Stimulated activated CD4-positive, alpha-beta T cell treated with anti-CD3 and anti-CD28 coated beads, Interleukin-1b, Interleukin-23, amount 100 ng/mL, for 24 hours (primary cell): ENCODE measurements at regions not wholly inside any gene's neighbourhood (a gene's known extent, or its start where the extent isn't known, plus 50 kb on each side); places are given as distances from the start of the nearest gene placed in this dataset.
A peak's percentile ranks its signal among the peaks of the same experiment; 100 is the strongest.

Experiments
- DNase-seq, 4 experiments: peaks; one replicate each; pipeline ENCODE4 v3.0.0-alpha.2; 2020; ENCODE audit warnings: low read depth in 4 of 4, low spot score in 1 of 4

- no peak for DNase-seq
These were observed 65.0 kb upstream of the POU2AF1 start for GRCh38 chr11:111444040-111444439.

- no peak for DNase-seq
These were observed 64.6 kb upstream of the POU2AF1 start for GRCh38 chr11:111443640-111444039.

- DNase-seq, result no peak
These were observed 64.0 kb upstream of the POU2AF1 start for GRCh38 chr11:111443032-111443431.

GRCh38 chr11:111441443-111441842, 62.4 kb upstream of the POU2AF1 start:
- no peak for DNase-seq

- DNase-seq, result no peak
These were observed 61.5 kb upstream of the POU2AF1 start for GRCh38 chr11:111440416-111441205.

- DNase-seq, result no peak
These were observed 60.8 kb upstream of the POU2AF1 start for GRCh38 chr11:111439901-111440300.

GRCh38 chr11:111438846-111439520, 59.9 kb upstream of the POU2AF1 start:
- no peak for DNase-seq

- no peak for DNase-seq
These were observed 59.1 kb upstream of the POU2AF1 start for GRCh38 chr11:111438168-111438567.

- no peak for DNase-seq
These were observed 56.1 kb upstream of the POU2AF1 start for GRCh38 chr11:111435046-111435698.

- peak; percentile 24 to 66 (median 40) for DNase-seq
These were observed 50.0 kb upstream of the POU2AF1 start for GRCh38 chr11:111429066-111429506.
